ENCODE measurements at regions not wholly inside any gene's neighbourhood (a gene's known extent, or its start where the extent isn't known, plus 50 kb on each side); places are given as distances from the start of the nearest gene placed in this dataset.

DNA sequence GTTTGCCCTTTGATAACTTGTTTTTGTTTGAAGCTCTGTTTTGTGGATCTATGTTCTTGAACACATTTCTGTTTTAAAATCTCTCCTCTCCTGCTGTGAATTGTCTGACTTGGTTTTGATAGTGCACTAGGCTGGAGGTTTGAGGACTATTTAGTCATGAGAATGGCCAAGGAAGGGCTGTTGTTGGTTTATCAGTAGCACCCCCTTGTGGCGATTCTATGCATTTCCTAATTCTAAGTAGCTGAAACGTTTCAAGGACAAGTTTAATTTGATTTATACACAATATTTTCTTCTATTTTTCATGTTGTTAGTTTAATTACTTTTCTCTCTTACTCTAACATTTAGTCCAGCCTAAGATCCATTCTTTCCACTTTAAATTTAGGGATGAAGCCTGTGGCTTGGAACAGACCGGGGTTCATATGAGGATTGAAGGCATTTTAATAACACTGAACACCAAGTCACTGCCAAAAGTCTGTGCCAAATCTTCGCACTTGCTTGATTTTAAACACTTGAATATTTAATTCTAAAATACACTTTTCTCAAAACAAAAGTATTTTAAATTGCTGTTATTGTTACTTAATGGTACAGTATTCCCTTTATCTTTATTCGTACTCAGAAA lies 166.0 kb downstream of the SOCS6 start:
- intact Hi-C loops (cut with DNase I; ENCODE audit: low total_unique reads) = no loop called here
- TF ChIP-seq POLR2A (IDR thresholded peaks at IDR 0.05) = no peak
- TF ChIP-seq, protein P1, sequence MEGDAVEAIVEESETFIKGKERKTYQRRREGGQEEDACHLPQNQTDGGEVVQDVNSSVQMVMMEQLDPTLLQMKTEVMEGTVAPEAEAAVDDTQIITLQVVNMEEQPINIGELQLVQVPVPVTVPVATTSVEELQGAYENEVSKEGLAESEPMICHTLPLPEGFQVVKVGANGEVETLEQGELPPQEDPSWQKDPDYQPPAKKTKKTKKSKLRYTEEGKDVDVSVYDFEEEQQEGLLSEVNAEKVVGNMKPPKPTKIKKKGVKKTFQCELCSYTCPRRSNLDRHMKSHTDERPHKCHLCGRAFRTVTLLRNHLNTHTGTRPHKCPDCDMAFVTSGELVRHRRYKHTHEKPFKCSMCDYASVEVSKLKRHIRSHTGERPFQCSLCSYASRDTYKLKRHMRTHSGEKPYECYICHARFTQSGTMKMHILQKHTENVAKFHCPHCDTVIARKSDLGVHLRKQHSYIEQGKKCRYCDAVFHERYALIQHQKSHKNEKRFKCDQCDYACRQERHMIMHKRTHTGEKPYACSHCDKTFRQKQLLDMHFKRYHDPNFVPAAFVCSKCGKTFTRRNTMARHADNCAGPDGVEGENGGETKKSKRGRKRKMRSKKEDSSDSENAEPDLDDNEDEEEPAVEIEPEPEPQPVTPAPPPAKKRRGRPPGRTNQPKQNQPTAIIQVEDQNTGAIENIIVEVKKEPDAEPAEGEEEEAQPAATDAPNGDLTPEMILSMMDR (IDR thresholded peaks at IDR 0.05) = peak; percentile 48 to 60 (median 54)
- peaks cover 0 to under 1% of the 10 kb centered on the region in 2 donors for H3K27me3 ChIP-seq
- H3K27ac ChIP-seq = no peak overlapping the region
- no peaks in the 10 kb centered on the region for H3K9me3 ChIP-seq
- no peaks in the 10 kb centered on the region for H3K4me1 ChIP-seq
- DNase-seq = peak in 1 of 2 donors; percentile 24
- no peaks in the 10 kb centered on the region for H3K36me3 ChIP-seq
- no peak overlapping the region for H3K4me3 ChIP-seq

DNA sequence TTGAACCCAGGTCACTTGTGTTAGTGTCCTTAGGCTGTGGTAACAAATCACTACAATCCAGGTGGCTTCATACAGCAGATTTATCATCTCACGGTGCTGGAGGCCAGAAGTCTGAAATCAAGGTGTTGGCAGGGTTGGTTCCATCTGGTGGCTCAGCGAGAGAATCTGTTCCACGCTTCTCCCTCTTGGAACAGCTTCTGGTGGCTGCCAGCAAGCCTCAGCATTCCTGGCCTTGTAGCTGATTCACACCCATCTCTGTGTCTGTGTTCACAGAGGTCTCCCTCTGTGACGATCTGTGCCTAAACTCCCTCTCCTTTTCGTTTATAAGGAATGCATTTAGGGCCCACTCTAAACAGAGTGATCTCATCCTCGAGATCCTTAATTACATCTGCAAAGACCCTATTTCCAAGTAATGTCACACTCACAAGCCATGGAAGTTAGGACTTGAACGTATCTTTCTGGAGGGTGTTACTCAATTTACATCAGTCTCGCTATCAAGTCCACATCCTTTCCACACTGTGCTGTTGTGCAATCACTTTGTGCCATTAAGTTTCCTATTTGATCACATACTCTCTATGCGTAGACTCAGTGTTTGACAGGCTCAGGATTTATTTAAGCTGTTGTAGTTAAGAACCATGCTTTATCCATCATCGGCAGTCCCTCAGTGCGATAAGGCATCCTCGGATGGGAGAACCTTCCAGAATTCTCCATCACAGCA lies 164.4 kb downstream of the SOCS6 start:
- no peak overlapping the region for H3K4me3 ChIP-seq
- H3K27me3 ChIP-seq = no peaks in the 10 kb centered on the region
- intact Hi-C loops (cut with DNase I; ENCODE audit: low total_unique reads) = no loop called here
- DNase-seq = no peak
- no peaks in the 10 kb centered on the region for H3K36me3 ChIP-seq
- H3K27ac ChIP-seq = no peak overlapping the region
- no peaks in the 10 kb centered on the region for H3K9me3 ChIP-seq
- H3K4me1 ChIP-seq = no peaks in the 10 kb centered on the region
- TF ChIP-seq, protein P1 (IDR thresholded peaks at IDR 0.05) = no peak
- no peak for TF ChIP-seq POLR2A (IDR thresholded peaks at IDR 0.05)

DNA sequence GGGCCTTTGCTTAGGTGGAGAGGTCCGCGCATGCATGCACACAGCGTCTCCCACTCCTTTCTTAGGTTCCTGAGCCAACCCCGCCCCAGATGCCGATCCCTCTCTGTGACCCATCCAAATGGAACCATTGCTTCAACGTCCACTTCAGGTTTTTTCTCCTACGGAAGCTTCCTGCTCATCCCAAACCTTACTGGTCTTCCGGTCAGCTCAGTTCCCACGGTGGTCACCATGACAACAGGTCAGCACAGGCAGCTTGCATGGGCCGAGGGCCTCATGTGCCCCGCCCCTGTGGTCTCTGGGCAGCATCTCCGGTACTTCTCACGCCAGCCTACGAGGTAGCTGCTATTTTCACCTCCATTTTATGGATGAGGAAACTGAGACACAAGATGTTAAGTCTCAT lies 163.7 kb downstream of the SOCS6 start:
- no peak for DNase-seq
- H3K27me3 ChIP-seq = no peaks in the 10 kb centered on the region
- no peaks in the 10 kb centered on the region for H3K36me3 ChIP-seq
- TF ChIP-seq, protein P1 (IDR thresholded peaks at IDR 0.05) = no peak
- TF ChIP-seq POLR2A (IDR thresholded peaks at IDR 0.05) = no peak
- intact Hi-C loops (cut with DNase I; ENCODE audit: low total_unique reads) = no loop called here
- H3K4me3 ChIP-seq = no peak overlapping the region
- no peak overlapping the region for H3K27ac ChIP-seq
- H3K4me1 ChIP-seq = no peaks in the 10 kb centered on the region
- H3K9me3 ChIP-seq = no peaks in the 10 kb centered on the region

DNA sequence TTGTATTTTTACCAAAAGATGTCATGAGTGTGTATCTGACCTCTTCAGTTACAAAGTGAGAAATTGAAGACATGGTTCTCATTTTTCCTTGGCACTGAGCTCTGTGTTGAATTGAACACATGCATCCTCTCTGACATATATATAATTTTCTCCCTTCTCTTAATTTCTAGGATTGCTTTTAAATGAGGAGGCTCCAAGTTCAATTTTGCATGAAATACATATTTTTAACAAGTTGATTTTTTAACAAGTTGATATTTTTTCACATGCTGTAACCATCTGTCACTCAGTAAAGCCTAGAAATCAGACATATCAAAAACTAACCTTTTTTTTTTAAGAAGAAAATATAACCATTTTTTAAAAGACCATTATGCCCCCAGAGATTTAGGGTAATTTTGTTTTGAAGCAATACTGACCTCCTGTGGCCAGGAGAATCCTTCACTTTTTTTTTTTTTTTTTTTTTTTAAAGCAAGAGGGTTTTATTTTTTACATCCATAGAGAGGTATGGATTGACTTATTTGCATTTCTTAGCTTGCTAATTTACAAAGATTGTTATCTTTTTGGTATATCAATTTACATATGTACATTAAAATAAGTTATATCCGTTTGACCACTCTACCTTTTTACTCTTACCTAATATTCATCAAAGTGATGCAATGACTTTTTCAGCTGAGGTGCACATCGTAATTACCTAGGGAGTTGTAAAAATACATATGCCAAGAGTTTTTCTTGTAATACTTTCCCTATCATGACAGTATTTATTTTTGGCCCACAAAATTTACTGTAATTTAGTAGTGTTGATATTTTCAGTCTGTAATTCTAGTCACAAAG lies 161.8 kb downstream of the SOCS6 start:
- no peaks in the 10 kb centered on the region for H3K27me3 ChIP-seq
- H3K4me1 ChIP-seq = no peaks in the 10 kb centered on the region
- intact Hi-C loops (cut with DNase I; ENCODE audit: low total_unique reads) = no loop called here
- TF ChIP-seq POLR2A (IDR thresholded peaks at IDR 0.05) = no peak
- TF ChIP-seq, protein P1 (IDR thresholded peaks at IDR 0.05) = no peak
- H3K9me3 ChIP-seq = no peaks in the 10 kb centered on the region
- H3K36me3 ChIP-seq = no peaks in the 10 kb centered on the region
- no peak overlapping the region for H3K4me3 ChIP-seq
- DNase-seq = no peak
- no peak overlapping the region for H3K27ac ChIP-seq

DNA sequence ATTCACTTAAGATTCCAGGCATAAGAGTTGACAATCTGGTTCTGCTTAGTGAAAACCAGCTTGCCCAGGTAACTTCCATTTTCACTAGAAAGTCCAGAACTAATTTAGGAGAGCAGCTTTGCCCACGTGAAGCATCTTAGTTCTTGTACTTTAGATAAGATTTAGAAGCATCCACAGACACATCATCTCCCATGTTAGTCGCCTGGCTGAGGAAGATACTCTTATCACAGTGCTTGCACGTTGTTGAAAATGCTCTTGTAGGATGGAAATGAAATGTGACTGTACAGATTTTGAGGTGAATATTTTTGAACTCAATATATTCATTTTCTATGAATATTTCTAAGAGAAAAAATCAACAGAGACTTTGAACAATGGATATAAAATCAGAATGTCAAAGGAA lies 159.7 kb downstream of the SOCS6 start:
- TF ChIP-seq, protein P1 (IDR thresholded peaks at IDR 0.05) = no peak
- no peak for TF ChIP-seq POLR2A (IDR thresholded peaks at IDR 0.05)
- Histone ChIP-seq H3K27ac (no peak overlapping the region), H3K4me3 (no peak overlapping the region), H3K4me1 (no peaks in the 10 kb centered on the region), H3K27me3 (no peaks in the 10 kb centered on the region), H3K9me3 (no peaks in the 10 kb centered on the region), H3K36me3 (no peaks in the 10 kb centered on the region)
- DNase-seq = no peak
- intact Hi-C loops (cut with DNase I; ENCODE audit: low total_unique reads) = no loop called here

Data from uterus (tissue), 3 donors.